A673 (cell line): ENCODE measurements at regions not wholly inside any gene's neighbourhood (a gene's known extent, or its start where the extent isn't known, plus 50 kb on each side); places are given as distances from the start of the nearest gene placed in this dataset.

Experiments
- EZH2 ChIP-seq: fragments of 200-600 bp; sonication (generic); IDR thresholded peaks from 2 replicates; pipeline ENCODE4 v1.6.1; 2017; ENCODE audit warnings: borderline replicate concordance, low read depth, mild to moderate bottlenecking, mixed read lengths, antibody characterized with exemption, low read length; ENCODE audit not compliant: poor library complexity, severe bottlenecking
- TF ChIP-seq, protein P1 (sequence below): fragments of 300-800, 200-600 bp; sonication (generic); conservative IDR thresholded peaks from 2 replicates; pipeline ENCODE4 v1.5.1; 2017; ENCODE audit warnings: low read depth, mild to moderate bottlenecking, antibody characterized with exemption, low read length, moderate library complexity, mixed read lengths

DNA sequence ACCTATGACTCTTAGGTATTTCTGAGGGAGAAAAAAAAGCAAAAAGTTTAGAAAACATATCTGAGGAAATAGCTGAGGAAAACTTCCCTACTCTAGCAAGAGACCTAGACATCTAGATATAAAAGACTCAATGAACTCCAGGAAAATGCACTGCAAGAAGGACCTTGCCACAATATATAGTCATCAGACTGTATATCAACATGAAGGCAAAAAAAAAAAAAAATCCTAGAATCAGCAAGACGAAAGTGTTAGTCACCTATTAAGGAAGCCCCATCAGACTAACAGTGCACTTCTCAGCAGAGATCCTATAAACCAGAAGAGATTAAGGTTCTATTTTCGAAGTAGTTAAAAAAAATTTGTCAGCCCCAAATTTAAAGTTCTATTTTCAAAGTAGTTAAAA is 166.2 kb downstream of the TMEM38B start:
- TF ChIP-seq, protein P1, sequence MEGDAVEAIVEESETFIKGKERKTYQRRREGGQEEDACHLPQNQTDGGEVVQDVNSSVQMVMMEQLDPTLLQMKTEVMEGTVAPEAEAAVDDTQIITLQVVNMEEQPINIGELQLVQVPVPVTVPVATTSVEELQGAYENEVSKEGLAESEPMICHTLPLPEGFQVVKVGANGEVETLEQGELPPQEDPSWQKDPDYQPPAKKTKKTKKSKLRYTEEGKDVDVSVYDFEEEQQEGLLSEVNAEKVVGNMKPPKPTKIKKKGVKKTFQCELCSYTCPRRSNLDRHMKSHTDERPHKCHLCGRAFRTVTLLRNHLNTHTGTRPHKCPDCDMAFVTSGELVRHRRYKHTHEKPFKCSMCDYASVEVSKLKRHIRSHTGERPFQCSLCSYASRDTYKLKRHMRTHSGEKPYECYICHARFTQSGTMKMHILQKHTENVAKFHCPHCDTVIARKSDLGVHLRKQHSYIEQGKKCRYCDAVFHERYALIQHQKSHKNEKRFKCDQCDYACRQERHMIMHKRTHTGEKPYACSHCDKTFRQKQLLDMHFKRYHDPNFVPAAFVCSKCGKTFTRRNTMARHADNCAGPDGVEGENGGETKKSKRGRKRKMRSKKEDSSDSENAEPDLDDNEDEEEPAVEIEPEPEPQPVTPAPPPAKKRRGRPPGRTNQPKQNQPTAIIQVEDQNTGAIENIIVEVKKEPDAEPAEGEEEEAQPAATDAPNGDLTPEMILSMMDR = no peak
- TF ChIP-seq EZH2 = no peak
